H1 (cell line): ENCODE measurements at regions not wholly inside any gene's neighbourhood (a gene's known extent, or its start where the extent isn't known, plus 50 kb on each side); places are given as distances from the start of the nearest gene placed in this dataset.

Source experiments
- CTCF ChIA-PET: fragments of 300-600 bp; sonication (Branson Sonifier 250); formaldehyde crosslinking; loops from one replicate; lab custom pipeline; 2021; ENCODE audit not compliant: partially characterized antibody; lab: Charles Lee
- POLR2A ChIA-PET: fragments of 300-600 bp; sonication (Branson Sonifier 250); formaldehyde crosslinking; loops from one replicate; lab custom pipeline; 2021; ENCODE audit warnings: inconsistent platforms; ENCODE audit not compliant: partially characterized antibody; lab: Charles Lee
- DNase-seq, 2 experiments: peaks; one replicate each; pipeline versions ENCODE4 v3.0.0 to v3.0.0-alpha.2; 2010 to 2022; ENCODE audit warnings: low spot score in 2 of 2, low read depth in 1 of 2, mixed read lengths in 1 of 2
- FAIRE-seq: peaks from 2 replicates; lab custom pipeline; 2011; peaks lifted over from hg19 to GRCh38; lab: Jason Lieb, UNC
- H2AFZ ChIP-seq: 2 replicates; pipeline ENCODE4 v1.8.1; 2012; ENCODE audit warnings: low read length, inconsistent platforms
- H2AK5ac ChIP-seq: 2 replicates; pipeline ENCODE4 v1.6.1; 2013; ENCODE audit warnings: low read depth, low read length
- H2BK120ac ChIP-seq: replicated peaks from 2 replicates; pipeline ENCODE3; 2013; ENCODE audit warnings: low read depth, low read length, inconsistent platforms
- H2BK12ac ChIP-seq: 2 replicates; pipeline ENCODE4 v1.6.1; 2013; ENCODE audit warnings: low read depth, low read length
- H2BK15ac ChIP-seq: 2 replicates; pipeline ENCODE4 v1.6.1; 2013; ENCODE audit warnings: low read length
- H2BK20ac ChIP-seq: 2 replicates; pipeline ENCODE4 v1.6.1; 2013; ENCODE audit warnings: low read length
- H2BK5ac ChIP-seq: 2 replicates; pipeline ENCODE4 v1.6.1; 2013; ENCODE audit warnings: low read depth, low read length
- H3K14ac ChIP-seq: 2 replicates; pipeline ENCODE4 v1.6.1; 2013; ENCODE audit warnings: inconsistent platforms; ENCODE audit not compliant: insufficient read length
- H3K18ac ChIP-seq: 2 replicates; pipeline ENCODE4 v1.6.1; 2013; ENCODE audit warnings: low read length; ENCODE audit errors: extremely low read depth
- H3K23ac ChIP-seq: 2 replicates; pipeline ENCODE4 v1.6.1; 2013; ENCODE audit warnings: inconsistent platforms; ENCODE audit not compliant: insufficient read length
- H3K23me2 ChIP-seq: 2 replicates; pipeline ENCODE4 v1.6.1; 2013; ENCODE audit warnings: low read depth, low read length
- H3K27ac ChIP-seq: 2 replicates; pipeline ENCODE4 v1.6.1; 2011; ENCODE audit warnings: low read depth, low read length, inconsistent platforms
- H3K27me3 ChIP-seq, 4 experiments: replicated peaks in 1 of 4; 1 replicate in 1 of 4; 2 replicates in 3 of 4; pipeline versions ENCODE4 v1.6.1 to v1.8.1; 2011 to 2013; ENCODE audit warnings: low read length in 3 of 4, mild to moderate bottlenecking in 3 of 4, inconsistent platforms in 2 of 4, mixed read lengths in 2 of 4, moderate library complexity in 1 of 4; ENCODE audit not compliant: control insufficient read depth in 3 of 4, insufficient read depth in 3 of 4; ENCODE audit errors: extremely low read depth in 1 of 4
- H3K36me3 ChIP-seq, 4 experiments: 2 replicates each; pipeline versions ENCODE4 v1.6.1 to v1.8.1; 2011 to 2013; ENCODE audit warnings: mild to moderate bottlenecking in 4 of 4, low read length in 3 of 4, moderate library complexity in 2 of 4, control low read depth in 1 of 4, inconsistent platforms in 1 of 4; ENCODE audit not compliant: insufficient read depth in 4 of 4, control insufficient read depth in 2 of 4
- H3K4ac ChIP-seq: replicated peaks from 2 replicates; pipeline ENCODE3; 2013; ENCODE audit warnings: low read length, low read depth, mixed read lengths, inconsistent platforms; ENCODE audit not compliant: insufficient read length
- H3K4me1 ChIP-seq, 4 experiments: replicated peaks in 1 of 4; 1 replicate in 1 of 4; 2 replicates in 3 of 4; pipeline versions ENCODE4 v1.6.1 to v1.8.1; 2011 to 2013; ENCODE audit warnings: low read length in 3 of 4, inconsistent platforms in 2 of 4, mixed read lengths in 1 of 4; ENCODE audit not compliant: insufficient read depth in 4 of 4, control insufficient read depth in 3 of 4
- H3K4me2 ChIP-seq, 2 experiments: 2 replicates each; pipeline versions ENCODE4 v1.6.1 to v1.8.1; 2011 to 2013; ENCODE audit warnings: low read depth in 2 of 2, low read length in 2 of 2, control low read depth in 1 of 2, inconsistent platforms in 1 of 2, mild to moderate bottlenecking in 1 of 2; ENCODE audit not compliant: insufficient read depth in 1 of 2
- H3K4me3 ChIP-seq, 4 experiments: fragments of 200-600, 300-600 bp in 1 of 4; sonication (generic), shearing (Covaris generic), sonication (Bioruptor Twin) in 1 of 4; 2 replicates each; pipeline versions ENCODE4 v1.5.1 to v1.8.1; 2011 to 2016; ENCODE audit warnings: low read length in 4 of 4, low read depth in 3 of 4, control low read depth in 2 of 4, inconsistent platforms in 2 of 4, mild to moderate bottlenecking in 2 of 4, mixed read lengths in 1 of 4, moderate library complexity in 1 of 4; ENCODE audit not compliant: insufficient read depth in 2 of 4; ENCODE audit errors: extremely low read depth in 1 of 4
- H3K56ac ChIP-seq: replicated peaks from 2 replicates; pipeline ENCODE3; 2013; ENCODE audit warnings: low read depth, mild to moderate bottlenecking, mixed read lengths, low read length, inconsistent platforms; ENCODE audit not compliant: insufficient read length
- H3K79me1 ChIP-seq: 2 replicates; pipeline ENCODE4 v1.6.1; 2013; ENCODE audit warnings: low read depth, low read length, control low read depth
- H3K79me2 ChIP-seq, 2 experiments: 2 replicates each; pipeline versions ENCODE4 v1.6.1 to v1.8.1; 2012 to 2013; ENCODE audit warnings: low read length in 2 of 2, mild to moderate bottlenecking in 2 of 2, inconsistent platforms in 1 of 2; ENCODE audit not compliant: insufficient read depth in 2 of 2, control insufficient read depth in 1 of 2
- H3K9ac ChIP-seq, 4 experiments: replicated peaks in 1 of 4; 1 replicate in 1 of 4; 2 replicates in 3 of 4; pipeline versions ENCODE4 v1.6.1 to v1.8.1; 2011 to 2013; ENCODE audit warnings: low read depth in 3 of 4, low read length in 3 of 4, control low read depth in 2 of 4, mild to moderate bottlenecking in 2 of 4, moderate library complexity in 2 of 4, inconsistent platforms in 1 of 4; ENCODE audit errors: extremely low read depth in 1 of 4
- H3K9me3 ChIP-seq, 2 experiments: 2 replicates each; pipeline versions ENCODE4 v1.6.1 to v1.8.1; 2012 to 2013; ENCODE audit warnings: mild to moderate bottlenecking in 2 of 2, moderate library complexity in 2 of 2, control low read depth in 1 of 2, inconsistent platforms in 1 of 2, low read depth in 1 of 2, low read length in 1 of 2, mixed read lengths in 1 of 2; ENCODE audit not compliant: insufficient read depth in 2 of 2
- H4K20me1 ChIP-seq, 2 experiments: replicated peaks in 1 of 2; 2 replicates each; pipeline versions ENCODE3 to v1.8.1; 2011 to 2013; ENCODE audit warnings: inconsistent platforms in 2 of 2, low read length in 2 of 2, mild to moderate bottlenecking in 1 of 2; ENCODE audit not compliant: insufficient read depth in 2 of 2, control insufficient read depth in 1 of 2
- H4K5ac ChIP-seq: 2 replicates; pipeline ENCODE4 v1.6.1; 2013; ENCODE audit warnings: low read length, low read depth, mixed read lengths, inconsistent platforms; ENCODE audit not compliant: insufficient read length
- H4K8ac ChIP-seq: 2 replicates; pipeline ENCODE4 v1.8.0; 2013; ENCODE audit warnings: mild to moderate bottlenecking, moderate library complexity, low read length, inconsistent platforms; ENCODE audit not compliant: insufficient read depth; ENCODE audit errors: extremely low read depth
- H4K91ac ChIP-seq: replicated peaks from 2 replicates; pipeline ENCODE3; 2013; ENCODE audit warnings: low read length, mixed read lengths, inconsistent platforms; ENCODE audit not compliant: insufficient read length
- HDAC2 ChIP-seq, 2 experiments: fragments of 300-600 bp in 1 of 2; sonication (generic) in 1 of 2; IDR thresholded peaks; 2 replicates each; pipeline ENCODE4 v1.6.1; 2011 to 2012; ENCODE audit warnings: low read depth in 2 of 2, low read length in 2 of 2, mild to moderate bottlenecking in 2 of 2, moderate library complexity in 2 of 2, borderline replicate concordance in 1 of 2, inconsistent platforms in 1 of 2
- KDM4A ChIP-seq: IDR thresholded peaks from one replicate; pipeline ENCODE4 v1.7.1; 2012; ENCODE audit warnings: low read depth, mild to moderate bottlenecking, moderate library complexity, low read length, inconsistent platforms; ENCODE audit not compliant: severe bottlenecking
- PHF8 ChIP-seq: fragments of 200-600 bp; sonication (generic); conservative IDR thresholded peaks from 2 replicates; pipeline ENCODE4 v1.7.1; 2012; ENCODE audit warnings: low read depth, mild to moderate bottlenecking, inconsistent platforms, low read length, moderate library complexity
- RAD21 ChIP-seq, 2 experiments: IDR thresholded peaks in 1 of 2; conservative IDR thresholded peaks in 1 of 2; 2 replicates each; pipeline ENCODE4 v1.6.1; 2011; ENCODE audit warnings: low read depth in 2 of 2, low read length in 2 of 2, improper control_type of control experiment in 1 of 2, inconsistent platforms in 1 of 2, mild to moderate bottlenecking in 1 of 2, moderate library complexity in 1 of 2
- RBBP5 ChIP-seq: IDR thresholded peaks from 2 replicates; pipeline ENCODE4 v1.7.1; 2012; ENCODE audit warnings: low read depth, mild to moderate bottlenecking, inconsistent platforms, low read length, moderate library complexity, borderline replicate concordance
- RFX5 ChIP-seq: IDR thresholded peaks from 2 replicates; pipeline ENCODE4 v1.6.1; 2011; ENCODE audit warnings: low read depth, low read length, improper control_type of control experiment, borderline replicate concordance
- SIX5 ChIP-seq: IDR thresholded peaks from 2 replicates; pipeline ENCODE4 v1.6.1; 2011; ENCODE audit warnings: mild to moderate bottlenecking, low read depth, low read length
- SUZ12 ChIP-seq: fragments of 200-600 bp; sonication (generic); IDR thresholded peaks from 2 replicates; pipeline ENCODE4 v1.6.1; 2012; ENCODE audit warnings: mild to moderate bottlenecking, inconsistent platforms, low read length, moderate library complexity, mixed read lengths
- WGBS, 2 experiments: shearing (Covaris generic) in 1 of 2; methylation state at CpG; one replicate each; pipeline versions ENCODE4 v1.1.6 to v1.1.7; 2013 to 2015; ENCODE audit warnings: low lambda C conversion rate in 2 of 2, mixed read lengths in 2 of 2, inconsistent platforms in 1 of 2, low coverage in 1 of 2, missing lambda C conversion rate in 1 of 2; ENCODE audit not compliant: insufficient replicate concordance in 2 of 2, insufficient coverage in 1 of 2, insufficient read length in 1 of 2; ENCODE audit errors: extremely low coverage in 1 of 2, missing lambda C conversion rate in 1 of 2; 5-methylcytosine and 5-hydroxymethylcytosine counted together
- TF ChIP-seq, protein P1 (sequence below): IDR thresholded peaks from 2 replicates; pipeline ENCODE4 v1.6.1; 2011; ENCODE audit warnings: low read length, improper control_type of control experiment

DNA sequence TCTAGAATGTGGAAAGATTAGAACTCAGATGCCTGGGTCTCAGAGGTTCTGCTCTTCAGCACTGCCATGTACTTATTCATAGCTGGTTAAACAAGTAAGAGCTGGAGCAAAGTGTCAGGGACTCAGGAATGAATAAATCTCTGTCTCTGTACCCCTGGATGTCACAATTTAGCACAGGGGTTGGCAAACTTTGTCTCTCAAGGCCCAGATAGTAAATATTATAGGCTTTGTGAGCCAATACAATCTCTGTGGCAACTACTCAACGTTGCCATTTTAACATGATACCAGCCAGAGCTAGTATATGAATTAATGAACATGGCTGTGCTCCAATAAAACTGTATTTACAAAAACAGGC, 220.3 kb upstream of the MON1B start:
- Histone ChIP-seq H4K91ac (no peak overlapping the region), H3K4me3 (no peak overlapping the region), H3K4me2 (no peak overlapping the region), H3K9me3 (no peaks in the 10 kb centered on the region), H2AFZ (no peak overlapping the region), H3K14ac (no peak overlapping the region), H2BK12ac (no peak overlapping the region), H2BK20ac (no peak overlapping the region), H3K4me1 (no peaks in the 10 kb centered on the region), H3K23me2 (no peaks in the 10 kb centered on the region), H2AK5ac (no peak overlapping the region), H3K27ac (no peak overlapping the region), H3K4ac (no peak overlapping the region), H4K5ac (no peak overlapping the region), H3K36me3 (no peaks in the 10 kb centered on the region), H4K20me1 (no peaks in the 10 kb centered on the region), H3K27me3 (no peaks in the 10 kb centered on the region), H3K9ac (no peak overlapping the region), H2BK5ac (no peak overlapping the region), H3K23ac (no peak overlapping the region), H3K18ac (no peak overlapping the region), H3K79me2 (no peaks in the 10 kb centered on the region), H2BK120ac (no peak overlapping the region), H4K8ac (no peak overlapping the region), H3K56ac (no peak overlapping the region), H3K79me1 (no peaks in the 10 kb centered on the region), H2BK15ac (no peak overlapping the region)
- TF ChIP-seq RBBP5 (no peak), RAD21 (IDR thresholded peaks at IDR 0.05 in 1 of 2, conservative IDR thresholded peaks at IDR 0.05 in 1 of 2; ENCODE audit: low read depth in 2 of 2, low read length in 2 of 2) (no peak), KDM4A (no peak), SUZ12 (no peak), RFX5 (no peak), SIX5 (no peak), HDAC2 (IDR thresholded peaks at IDR 0.05; ENCODE audit: borderline replicate concordance in 1 of 2, low read depth in 2 of 2, low read length in 2 of 2) (no peak), PHF8 (no peak)
- TF ChIP-seq, protein P1, sequence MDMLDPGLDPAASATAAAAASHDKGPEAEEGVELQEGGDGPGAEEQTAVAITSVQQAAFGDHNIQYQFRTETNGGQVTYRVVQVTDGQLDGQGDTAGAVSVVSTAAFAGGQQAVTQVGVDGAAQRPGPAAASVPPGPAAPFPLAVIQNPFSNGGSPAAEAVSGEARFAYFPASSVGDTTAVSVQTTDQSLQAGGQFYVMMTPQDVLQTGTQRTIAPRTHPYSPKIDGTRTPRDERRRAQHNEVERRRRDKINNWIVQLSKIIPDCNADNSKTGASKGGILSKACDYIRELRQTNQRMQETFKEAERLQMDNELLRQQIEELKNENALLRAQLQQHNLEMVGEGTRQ: no peak
- ChIA-PET CTCF (interaction anchor here (1.0 to 1.6 kb wide), 2 partner anchors 11 to 203 kb away, joined by 3 read pairs; no protein-coding TSS in a partner anchor), POLR2A (no interaction called here)
- FAIRE-seq: no peak
- DNase-seq: no peak
- WGBS, 2 experiments: 94% methylated on average over 1 of the region's 1 CpG; no CpG with 5 or more reads in 1 of the 2 experiments
